ENCODE measurements at regions not wholly inside any gene's neighbourhood (a gene's known extent, or its start where the extent isn't known, plus 50 kb on each side); places are given as distances from the start of the nearest gene placed in this dataset.
"Not testable (repeated sequence)": the region's sequence is repeated elsewhere in the genome, so short reads cannot be mapped to it uniquely, and the experiment has no call there.

DNA sequence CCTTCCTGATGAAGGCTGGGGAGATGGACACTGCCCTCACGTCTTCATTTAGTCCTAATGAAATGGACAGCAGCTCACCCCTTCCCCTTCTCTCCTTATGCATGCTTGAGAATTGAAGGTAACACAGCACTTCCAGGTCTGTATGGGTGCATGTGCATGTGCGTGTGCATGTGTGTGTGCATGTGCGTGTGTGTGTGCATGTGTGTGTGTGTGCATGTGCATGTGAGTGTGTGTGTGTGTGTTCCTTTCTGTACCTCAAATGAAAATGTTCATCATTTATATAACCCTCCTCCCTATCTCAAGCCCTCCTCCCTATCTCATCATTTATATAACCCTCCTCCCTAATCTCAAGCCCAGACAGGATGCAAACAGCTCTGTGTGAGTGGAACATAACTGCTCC, 444.8 kb downstream of the MAT2B start:
- DNase-seq (ENCODE audit: low read depth): no peak

GRCh38 chr5:163951069-163951468, 445.6 kb downstream of the MAT2B start:
- no peak for DNase-seq (ENCODE audit: low read depth)

GRCh38 chr5:163953901-163954300, 448.5 kb downstream of the MAT2B start:
- no peak for DNase-seq (ENCODE audit: low read depth)

- DNase-seq (ENCODE audit: low read depth): not testable (repeated sequence)
Observed at GRCh38 chr5:163961230-163961629, 455.8 kb downstream of the MAT2B start.

DNA sequence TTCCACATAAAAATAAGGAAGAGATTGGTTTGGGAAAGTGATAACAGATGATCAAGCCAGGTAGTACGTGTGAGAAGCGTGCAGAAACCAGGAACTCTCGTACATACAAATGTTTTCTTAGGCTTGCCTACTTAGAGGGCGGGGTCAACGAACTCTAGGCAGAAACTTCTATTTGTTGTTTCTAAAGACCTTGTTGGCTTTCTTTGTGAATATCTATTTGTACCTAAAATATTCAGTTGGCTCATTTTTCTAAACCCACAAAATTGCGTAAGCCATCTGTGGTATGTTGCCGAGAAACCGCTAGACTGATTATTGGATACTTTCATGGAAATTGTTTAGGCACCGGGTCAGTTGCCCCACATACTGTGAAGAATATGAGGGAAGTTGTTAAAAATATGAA, 458.5 kb downstream of the MAT2B start:
- DNase-seq (ENCODE audit: low read depth): no peak

- DNase-seq (ENCODE audit: low read depth): no peak
Observed at GRCh38 chr5:163964671-163965070, 459.3 kb downstream of the MAT2B start.

DNA sequence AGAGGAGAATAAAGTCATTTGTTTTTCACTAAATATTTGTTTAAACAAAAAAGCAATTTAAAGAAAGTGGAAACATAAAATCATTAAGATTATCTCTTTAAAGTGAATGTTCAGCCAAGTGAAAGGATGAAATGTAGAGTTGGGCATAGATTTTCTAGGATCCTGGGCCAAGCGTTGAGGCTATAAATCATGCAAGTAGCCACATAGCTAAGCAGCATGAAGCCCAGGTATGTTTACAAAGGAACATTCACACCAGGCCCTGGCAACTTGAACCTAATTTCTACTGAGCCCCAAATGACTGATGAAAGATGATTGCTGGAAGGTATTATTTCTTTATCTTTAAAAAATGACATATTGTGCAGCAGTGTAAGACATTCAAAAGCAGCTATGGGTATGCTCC, 461.8 kb downstream of the MAT2B start:
- DNase-seq (ENCODE audit: low read depth): no peak

GRCh38 chr5:163968651-163969050, 463.2 kb downstream of the MAT2B start:
- no peak for DNase-seq (ENCODE audit: low read depth)

DNA sequence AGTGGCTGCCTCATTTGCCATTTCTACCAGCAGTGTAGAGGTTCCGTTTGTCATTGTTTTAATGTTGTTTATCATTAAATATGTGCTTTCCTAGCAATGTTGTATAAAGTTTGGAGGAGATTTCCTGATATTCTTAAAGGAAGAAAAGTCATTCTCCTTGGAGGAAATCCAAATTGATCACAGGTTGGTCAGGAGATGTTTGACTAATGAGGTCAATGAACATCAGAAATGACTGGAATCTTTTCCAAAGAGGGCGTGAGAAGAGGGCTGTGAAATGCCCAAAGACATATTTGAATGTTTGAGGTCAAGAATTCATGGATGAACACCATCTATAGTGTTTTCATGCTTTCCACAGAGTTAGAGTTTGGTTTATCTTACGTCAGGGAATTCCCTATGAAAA, 471.3 kb downstream of the MAT2B start:
- DNase-seq (ENCODE audit: low read depth): no peak

- no peak for DNase-seq (ENCODE audit: low read depth)
Observed at GRCh38 chr5:163978897-163979296, 473.5 kb downstream of the MAT2B start.

GRCh38 chr5:163988566-163988965, 483.1 kb downstream of the MAT2B start:
- no peak for DNase-seq (ENCODE audit: low read depth)

GRCh38 chr5:163993126-163993525, 487.7 kb downstream of the MAT2B start:
- DNase-seq (ENCODE audit: low read depth): no peak

DNA sequence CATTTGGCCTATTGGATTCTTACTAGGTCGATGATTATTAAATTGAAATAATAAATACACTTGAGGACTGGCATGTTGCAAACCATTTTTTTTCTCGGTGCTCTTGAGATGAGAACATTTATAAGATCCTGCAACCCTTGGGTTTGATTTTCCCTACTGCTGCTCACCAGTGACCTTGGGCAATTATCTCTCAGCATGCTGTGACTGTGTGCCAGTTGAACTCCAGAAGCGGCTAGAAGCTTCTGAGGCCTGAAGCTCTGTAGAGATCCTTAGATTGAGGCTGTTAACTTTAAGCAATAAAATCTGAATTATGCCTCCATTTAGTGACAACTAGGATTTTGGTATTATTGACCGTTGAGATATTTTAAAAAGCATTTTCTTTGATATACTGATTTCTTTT, 489.8 kb downstream of the MAT2B start:
- DNase-seq (ENCODE audit: low read depth): no peak

DNA sequence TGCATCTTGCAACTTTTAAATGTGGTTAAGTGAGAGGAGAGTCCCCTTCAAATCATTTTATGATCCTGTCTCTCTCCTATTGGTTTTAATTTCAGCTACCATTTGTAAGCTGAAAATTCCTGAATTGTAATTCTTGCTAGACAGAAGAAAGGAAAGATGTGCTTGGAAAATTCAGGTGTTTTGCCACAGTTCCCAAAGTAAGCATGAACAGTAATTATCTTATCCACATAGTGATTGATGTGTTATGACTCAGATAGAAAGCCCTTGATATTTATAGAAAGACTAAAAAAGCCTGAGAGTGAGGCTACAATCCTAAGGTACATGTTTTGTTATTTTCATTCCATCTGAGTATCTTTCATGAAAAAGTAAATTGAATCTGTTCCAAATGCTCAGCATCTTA, 492.5 kb downstream of the MAT2B start:
- DNase-seq (ENCODE audit: low read depth): no peak

DNA sequence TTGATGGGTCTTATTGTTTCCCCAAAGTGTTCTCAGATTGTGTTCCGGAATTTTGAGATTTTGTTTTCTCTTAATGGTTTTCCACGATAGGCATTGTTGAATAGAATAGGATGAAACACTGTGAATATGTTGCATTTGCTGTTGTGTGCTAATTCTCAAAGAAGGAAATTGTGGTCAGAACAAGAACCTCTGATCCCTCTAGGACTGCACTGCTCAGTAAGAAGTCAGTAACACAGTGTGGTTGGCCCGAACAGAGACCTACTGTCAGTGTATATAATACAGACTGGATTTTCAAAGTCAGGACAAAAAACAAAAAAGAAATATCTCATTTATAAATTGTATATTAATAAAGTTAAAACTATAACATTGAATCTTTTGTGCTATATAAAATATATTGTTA, 494.8 kb downstream of the MAT2B start:
- DNase-seq (ENCODE audit: low read depth): no peak

GRCh38 chr5:164000819-164001218, 495.4 kb downstream of the MAT2B start:
- no peak for DNase-seq (ENCODE audit: low read depth)

GRCh38 chr5:164002214-164002613, 496.8 kb downstream of the MAT2B start:
- no peak for DNase-seq (ENCODE audit: low read depth)

GRCh38 chr5:164002628-164003027, 497.2 kb downstream of the MAT2B start:
- DNase-seq (ENCODE audit: low read depth): no peak

GRCh38 chr5:164005071-164005470, 499.7 kb downstream of the MAT2B start:
- DNase-seq (ENCODE audit: low read depth): no peak

DNA sequence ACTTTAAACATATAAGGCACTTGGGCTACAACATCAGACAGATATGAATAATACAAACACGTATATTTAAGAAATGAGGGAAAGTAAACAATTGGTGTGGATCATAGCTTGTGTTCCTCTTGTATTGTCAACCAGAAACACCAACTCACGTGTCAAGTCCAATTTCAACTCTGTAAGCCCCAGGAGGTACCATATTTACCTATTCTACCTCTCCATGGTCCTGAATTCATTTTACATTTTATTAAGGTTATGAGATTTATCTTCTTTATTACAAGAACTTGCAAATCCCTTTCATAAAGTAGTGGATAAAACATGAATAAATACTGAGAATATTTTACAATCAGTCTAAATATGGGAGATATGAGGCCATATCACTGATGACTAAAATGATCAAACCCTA, 501.6 kb downstream of the MAT2B start:
- no peak for DNase-seq (ENCODE audit: low read depth)

DNA sequence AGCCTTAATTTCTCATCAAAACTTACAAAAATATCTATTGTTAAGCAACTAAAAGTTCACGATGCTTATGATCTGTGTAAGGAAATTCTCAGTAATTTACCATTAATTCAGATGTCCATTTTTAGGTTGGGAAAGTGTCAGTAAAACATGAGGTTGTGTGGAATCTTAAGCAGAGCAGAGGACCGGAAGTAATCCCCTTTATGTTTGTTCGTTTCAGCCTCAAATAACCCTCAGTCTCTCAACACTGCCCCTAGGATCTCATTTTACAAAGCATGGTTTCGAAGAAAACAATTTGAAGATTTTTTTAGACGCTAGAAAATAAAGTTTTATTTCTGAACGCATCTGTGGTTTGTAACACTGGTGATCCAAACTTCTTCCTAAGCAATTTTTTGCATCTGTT, 504.2 kb downstream of the MAT2B start:
- no peak for DNase-seq (ENCODE audit: low read depth)

DNA sequence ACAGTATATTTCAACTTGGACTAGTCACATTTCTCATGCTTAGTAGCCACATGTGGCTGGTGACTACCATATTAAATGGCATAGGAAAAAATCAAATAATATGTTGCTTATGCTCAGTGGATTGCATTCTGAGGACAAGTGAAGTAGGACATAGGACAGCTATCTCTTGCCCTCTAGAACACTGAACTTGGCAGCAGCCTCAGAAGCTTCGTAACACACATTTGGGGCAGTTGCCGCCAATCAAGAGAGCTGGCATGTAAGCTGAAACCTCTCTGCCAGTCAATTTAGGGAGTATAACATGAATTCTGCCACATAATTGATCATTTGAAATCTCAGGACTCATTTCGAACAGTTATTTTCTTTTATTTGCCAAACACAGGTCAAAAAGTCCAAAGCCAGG, 505.5 kb downstream of the MAT2B start:
- DNase-seq (ENCODE audit: low read depth): no peak

- no peak for DNase-seq (ENCODE audit: low read depth)
Observed at GRCh38 chr5:164012371-164012770, 507.0 kb downstream of the MAT2B start.

- no peak for DNase-seq (ENCODE audit: low read depth)
Observed at GRCh38 chr5:164013077-164013670, 507.8 kb downstream of the MAT2B start.

- no peak for DNase-seq (ENCODE audit: low read depth)
Observed at GRCh38 chr5:164020116-164020515, 514.7 kb downstream of the MAT2B start.

Data from stimulated activated CD8-positive, alpha-beta memory T cell treated with anti-CD3 and anti-CD28 coated beads, Interleukin-15, amount 100 ng/mL, for 1 hour (primary cell).